Chondrocyte (in vitro differentiated cells): ENCODE measurements at regions not wholly inside any gene's neighbourhood (a gene's known extent, or its start where the extent isn't known, plus 50 kb on each side); places are given as distances from the start of the nearest gene placed in this dataset.

Experiments
- DNase-seq: peaks from one replicate; pipeline ENCODE4 v3.0.0; 2021; ENCODE audit warnings: mixed read lengths, low spot score
- H3K27ac Mint-ChIP-seq: one replicate; pipeline ENCODE4 v1.8.0; 2021; ENCODE audit warnings: mild to moderate bottlenecking, moderate library complexity, mixed read lengths; ENCODE audit not compliant: unreplicated experiment
- H3K27me3 Mint-ChIP-seq: 2 replicates; pipeline ENCODE4 v1.8.0; 2021; ENCODE audit warnings: low read depth, mixed read lengths
- H3K36me3 Mint-ChIP-seq: 2 replicates; pipeline ENCODE4 v1.8.0; 2021; ENCODE audit warnings: low read depth, mixed read lengths
- H3K4me1 Mint-ChIP-seq: 2 replicates; pipeline ENCODE4 v1.8.0; 2021; ENCODE audit warnings: low read depth, mild to moderate bottlenecking, mixed read lengths
- H3K4me3 Mint-ChIP-seq: one replicate; pipeline ENCODE4 v1.8.0; 2021; ENCODE audit warnings: mild to moderate bottlenecking, moderate library complexity, mixed read lengths; ENCODE audit not compliant: unreplicated experiment
- H3K9me3 Mint-ChIP-seq: 2 replicates; pipeline ENCODE4 v1.8.0; 2021; ENCODE audit warnings: low read depth, mixed read lengths
- CTCF ChIP-seq: fragments of 200-600 bp; sonication (generic); IDR thresholded peaks from 2 replicates; pipeline ENCODE4 v1.5.0; 2021; ENCODE audit warnings: antibody characterized with exemption, mild to moderate bottlenecking, moderate library complexity

GRCh38 chr5:110996742-110997141 lies 74.8 kb upstream of the TSLP start:
- H3K27me3 Mint-ChIP-seq = peaks cover 26% of the 10 kb centered on the region
- H3K4me1 Mint-ChIP-seq = no peaks in the 10 kb centered on the region
- H3K27ac Mint-ChIP-seq = no peak overlapping the region
- TF ChIP-seq CTCF = no peak
- no peaks in the 10 kb centered on the region for H3K36me3 Mint-ChIP-seq
- H3K4me3 Mint-ChIP-seq = no peak overlapping the region
- no peak for DNase-seq
- peaks cover 14% of the 10 kb centered on the region for H3K9me3 Mint-ChIP-seq

DNA sequence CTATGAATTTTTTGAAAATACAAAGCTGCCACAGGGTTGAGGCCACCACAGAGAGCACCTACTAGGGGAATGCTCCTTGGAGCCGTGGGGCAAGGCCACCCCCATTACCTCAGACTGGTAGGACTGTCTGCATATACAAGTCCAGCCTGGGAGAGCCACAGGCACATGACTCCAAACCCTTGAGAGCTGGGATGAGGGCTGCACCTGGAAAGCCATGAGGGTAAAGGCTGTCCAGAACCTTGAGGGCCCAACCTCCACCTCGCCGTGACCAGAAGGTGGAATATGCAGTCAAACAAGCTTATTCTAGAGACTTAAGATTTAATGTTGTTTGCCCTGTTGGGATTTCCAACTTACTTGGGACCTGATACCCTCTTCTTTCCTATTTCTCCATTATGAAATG lies 69.5 kb upstream of the TSLP start:
- peaks cover 16% of the 10 kb centered on the region for H3K27me3 Mint-ChIP-seq
- no peaks in the 10 kb centered on the region for H3K4me1 Mint-ChIP-seq
- no peaks in the 10 kb centered on the region for H3K36me3 Mint-ChIP-seq
- peaks cover 14% of the 10 kb centered on the region for H3K9me3 Mint-ChIP-seq
- no peak overlapping the region for H3K4me3 Mint-ChIP-seq
- no peak overlapping the region for H3K27ac Mint-ChIP-seq
- no peak for TF ChIP-seq CTCF
- no peak for DNase-seq

GRCh38 chr5:111003623-111004022 lies 67.9 kb upstream of the TSLP start:
- DNase-seq = no peak
- H3K27ac Mint-ChIP-seq = no peak overlapping the region
- no peaks in the 10 kb centered on the region for H3K4me1 Mint-ChIP-seq
- H3K4me3 Mint-ChIP-seq = no peak overlapping the region
- no peaks in the 10 kb centered on the region for H3K36me3 Mint-ChIP-seq
- no peak for TF ChIP-seq CTCF
- H3K9me3 Mint-ChIP-seq = peaks cover 12% of the 10 kb centered on the region
- peaks cover 11% of the 10 kb centered on the region for H3K27me3 Mint-ChIP-seq

DNA sequence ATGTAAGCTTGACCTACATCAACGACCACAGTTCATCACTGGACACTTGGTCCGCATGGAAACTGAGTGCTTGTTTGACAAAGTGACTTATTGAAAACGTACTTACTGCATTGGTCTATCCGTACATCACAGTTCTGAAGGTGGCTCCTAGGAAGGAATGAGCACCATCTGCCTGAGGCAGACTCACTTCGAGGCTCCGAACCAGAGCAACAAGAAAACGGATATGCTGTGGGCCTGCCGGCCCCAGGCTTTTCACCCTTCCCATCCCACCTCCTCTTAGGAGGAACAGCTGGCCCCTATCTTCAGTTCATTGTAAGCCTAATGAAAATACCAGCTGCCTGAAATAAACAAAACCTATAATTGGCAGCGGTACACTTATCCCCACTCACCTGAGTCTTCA lies 67.2 kb upstream of the TSLP start:
- Mint-ChIP-seq H3K27me3 (peaks cover 11% of the 10 kb centered on the region), H3K4me3 (no peak overlapping the region), H3K9me3 (peaks cover 11% of the 10 kb centered on the region), H3K27ac (no peak overlapping the region), H3K36me3 (no peaks in the 10 kb centered on the region), H3K4me1 (no peaks in the 10 kb centered on the region)
- no peak for DNase-seq
- no peak for TF ChIP-seq CTCF

DNA sequence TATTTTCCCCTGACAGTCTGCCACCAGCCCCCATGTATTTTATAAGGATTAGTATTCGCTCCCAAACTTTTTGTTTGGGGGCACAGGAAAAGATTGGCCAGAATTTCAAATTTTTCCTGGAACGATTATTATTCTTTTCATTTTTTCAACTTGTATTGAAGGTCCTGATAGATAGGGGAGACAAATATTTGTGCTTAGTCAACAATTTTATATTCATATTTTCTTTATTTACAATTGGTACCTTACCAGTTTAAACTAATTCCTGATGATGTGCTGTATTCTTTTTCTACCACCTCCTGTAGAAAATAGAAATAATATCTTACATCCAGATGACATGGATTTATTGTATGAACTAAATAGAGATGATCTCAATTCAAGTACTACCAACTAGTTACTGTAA lies 60.7 kb upstream of the TSLP start:
- H3K9me3 Mint-ChIP-seq = no peaks in the 10 kb centered on the region
- H3K36me3 Mint-ChIP-seq = no peaks in the 10 kb centered on the region
- DNase-seq = no peak
- H3K27me3 Mint-ChIP-seq = peaks cover 13% of the 10 kb centered on the region
- H3K4me1 Mint-ChIP-seq = no peaks in the 10 kb centered on the region
- no peak overlapping the region for H3K27ac Mint-ChIP-seq
- no peak overlapping the region for H3K4me3 Mint-ChIP-seq
- no peak for TF ChIP-seq CTCF
